HepG2 (cell line): ENCODE measurements at regions not wholly inside any gene's neighbourhood (a gene's known extent, or its start where the extent isn't known, plus 50 kb on each side); places are given as distances from the start of the nearest gene placed in this dataset.

Experiments
- ATAC-seq: fragments of 200-7000 bp; cut with Tn5 transposase; 3 replicates; pipeline ENCODE4 v1.9.1; 2020; ENCODE audit warnings: mild to moderate bottlenecking, moderate library complexity
- BruUV-seq: library from RNA; stranded (reverse); fragments of 400-500 nt; replicated peaks from 2 replicates; lab custom pipeline; 2021; lab: Mats Ljungman, UMichigan
- CTCF ChIA-PET: fragments of 300-600 bp; formaldehyde crosslinking; extraction: SDS; loops from one replicate; lab custom pipeline; 2021; ENCODE audit warnings: low total read pairs, inconsistent platforms, low intra/inter-chr PET ratio; lab: Yijun Ruan, JAX
- POLR2A ChIA-PET: fragments of 350-600 bp; sonication (Branson Sonifier 250); formaldehyde crosslinking; loops from one replicate; lab custom pipeline; 2020; ENCODE audit warnings: antibody characterized with exemption, inconsistent platforms; lab: Yijun Ruan, JAX
- DNase-seq: peaks from one replicate; pipeline ENCODE4 v3.0.0-alpha.2; 2015; ENCODE audit warnings: low spot score
- FAIRE-seq: peaks from 3 replicates; lab custom pipeline; 2011; peaks lifted over from hg19 to GRCh38; lab: Jason Lieb, UNC
- H2AFZ ChIP-seq: one replicate; pipeline ENCODE4 v1.6.1; 2011; ENCODE audit warnings: low read length, inconsistent platforms
- H3K27ac ChIP-seq: fragments of 300-600 bp; 3 replicates; pipeline ENCODE4 v1.8.0; 2011; ENCODE audit warnings: mixed run types, mild to moderate bottlenecking, mixed read lengths, low read length, inconsistent platforms; ENCODE audit not compliant: insufficient read depth; ENCODE audit errors: extremely low read length
- H3K27me3 ChIP-seq, 2 experiments: fragments of 200-600 bp in 1 of 2; 2 replicates in 1 of 2; 3 replicates in 1 of 2; pipeline versions ENCODE4 v1.6.0 to v1.8.0; 2011; ENCODE audit warnings: low read length in 2 of 2, mild to moderate bottlenecking in 2 of 2, moderate library complexity in 2 of 2, inconsistent platforms in 1 of 2; ENCODE audit not compliant: insufficient read depth in 2 of 2, control insufficient read depth in 1 of 2
- H3K36me3 ChIP-seq, 2 experiments: fragments of 200-600 bp in 1 of 2; replicated peaks in 1 of 2; 2 replicates in 1 of 2; 3 replicates in 1 of 2; pipeline versions ENCODE4 v1.5.1 to v1.8.0; 2011; ENCODE audit warnings: low read length in 2 of 2, inconsistent platforms in 1 of 2; ENCODE audit not compliant: insufficient read depth in 2 of 2, control insufficient read depth in 1 of 2
- H3K4me1 ChIP-seq: 2 replicates; pipeline ENCODE4 v1.5.1; 2012; ENCODE audit warnings: low read length, inconsistent platforms; ENCODE audit not compliant: insufficient read depth
- H3K4me2 ChIP-seq: 2 replicates; pipeline ENCODE4 v1.6.0; 2011; ENCODE audit warnings: low read depth, low read length, inconsistent platforms
- H3K4me3 ChIP-seq, 3 experiments: fragments of 200-600 bp in 1 of 3; sonication (generic), shearing (Covaris generic) in 1 of 3; replicated peaks in 1 of 3; 2 replicates each; pipeline ENCODE4 v1.5.1; 2011 to 2016; ENCODE audit warnings: low read length in 3 of 3, inconsistent platforms in 2 of 3, low read depth in 2 of 3, mild to moderate bottlenecking in 2 of 3, control low read depth in 1 of 3, mixed read lengths in 1 of 3; ENCODE audit not compliant: insufficient read depth in 1 of 3
- H3K79me2 ChIP-seq: one replicate; pipeline ENCODE4 v1.6.1; 2011; ENCODE audit warnings: low read length, inconsistent platforms; ENCODE audit not compliant: insufficient read depth
- H3K9ac ChIP-seq: 2 replicates; pipeline ENCODE4 v1.6.0; 2011; ENCODE audit warnings: mild to moderate bottlenecking, low read depth, low read length, inconsistent platforms; ENCODE audit not compliant: insufficient read depth
- H3K9me3 ChIP-seq: 2 replicates; pipeline ENCODE4 v1.5.1; 2012; ENCODE audit warnings: mild to moderate bottlenecking, low read length
- H4K20me1 ChIP-seq: 2 replicates; pipeline ENCODE4 v1.6.0; 2011; ENCODE audit warnings: inconsistent platforms, mild to moderate bottlenecking, low read length, moderate library complexity; ENCODE audit not compliant: insufficient read depth
- NCOR1 ChIP-seq: fragments of 200-600 bp; sonication (generic); IDR thresholded peaks from 2 replicates; pipeline ENCODE4 v1.7.0; 2017; ENCODE audit warnings: antibody characterized with exemption, low read length, borderline replicate concordance
- RAD21 ChIP-seq: fragments of 450-650 bp; formaldehyde crosslinking; IDR thresholded peaks from 2 replicates; pipeline ENCODE4 v1.5.0; 2020; ENCODE audit warnings: mild to moderate bottlenecking
- SMARCC2 ChIP-seq: fragments of 450-650 bp; IDR thresholded peaks from 2 replicates; pipeline ENCODE4 v1.6.1; 2017; ENCODE audit warnings: antibody characterized with exemption, mild to moderate bottlenecking
- SRSF4 ChIP-seq: fragments of 200-400 bp; formaldehyde crosslinking; IDR thresholded peaks from one replicate; pipeline ENCODE4 v1.6.1; 2018; ENCODE audit warnings: mild to moderate bottlenecking, low read depth, low read length, moderate library complexity; ENCODE audit not compliant: poor library complexity, severe bottlenecking
- TMF1 ChIP-seq: sonication (generic); formaldehyde crosslinking; IDR thresholded peaks from 2 replicates; pipeline ENCODE4 v1.8.1; 2022; ENCODE audit warnings: low read depth, missing genetic modification reagents
- ZNF329 ChIP-seq: sonication (generic); formaldehyde crosslinking; IDR thresholded peaks from 2 replicates; pipeline ENCODE4 v1.9.0; 2021; ENCODE audit warnings: low read depth, mild to moderate bottlenecking, missing genetic modification reagents
- ZNF382 ChIP-seq: sonication (generic); formaldehyde crosslinking; IDR thresholded peaks from 2 replicates; pipeline ENCODE4 v1.5.0; 2020; ENCODE audit warnings: missing genetic modification reagents, mild to moderate bottlenecking, borderline replicate concordance
- WGBS: methylation state at CpG from one replicate; pipeline ENCODE4 v1.1.6; 2017; ENCODE audit warnings: low lambda C conversion rate; 5-methylcytosine and 5-hydroxymethylcytosine counted together
- in situ Hi-C: cut with HindIII; loops from 2 replicates; pipeline ENCODE4 v1.10.0; 2017; ENCODE audit warnings: low pct_unique_long_range_greater_than_20kb; ENCODE audit not compliant: extremely low pct_ligation_motif_present
- intact Hi-C: fragments of 100-400 bp; cut with micrococcal nuclease; formaldehyde crosslinking; loops from one replicate; pipeline ENCODE4 v1.10.0; 2022; ENCODE audit not compliant: unreplicated experiment
- TF ChIP-seq, protein P1 (sequence below): fragments of 450-650 bp; IDR thresholded peaks from 2 replicates; pipeline ENCODE4 v1.6.1; 2016
- TF ChIP-seq, protein P2 (sequence below): sonication (generic); formaldehyde crosslinking; IDR thresholded peaks from 2 replicates; pipeline ENCODE4 v1.9.0; 2022; ENCODE audit warnings: low read depth, missing genetic modification reagents
- TF ChIP-seq, protein P3 (sequence below): sonication (generic); formaldehyde crosslinking; IDR thresholded peaks from 2 replicates; pipeline ENCODE4 v1.8.0; 2022; ENCODE audit warnings: missing genetic modification reagents, low read depth, mild to moderate bottlenecking, borderline replicate concordance

DNA sequence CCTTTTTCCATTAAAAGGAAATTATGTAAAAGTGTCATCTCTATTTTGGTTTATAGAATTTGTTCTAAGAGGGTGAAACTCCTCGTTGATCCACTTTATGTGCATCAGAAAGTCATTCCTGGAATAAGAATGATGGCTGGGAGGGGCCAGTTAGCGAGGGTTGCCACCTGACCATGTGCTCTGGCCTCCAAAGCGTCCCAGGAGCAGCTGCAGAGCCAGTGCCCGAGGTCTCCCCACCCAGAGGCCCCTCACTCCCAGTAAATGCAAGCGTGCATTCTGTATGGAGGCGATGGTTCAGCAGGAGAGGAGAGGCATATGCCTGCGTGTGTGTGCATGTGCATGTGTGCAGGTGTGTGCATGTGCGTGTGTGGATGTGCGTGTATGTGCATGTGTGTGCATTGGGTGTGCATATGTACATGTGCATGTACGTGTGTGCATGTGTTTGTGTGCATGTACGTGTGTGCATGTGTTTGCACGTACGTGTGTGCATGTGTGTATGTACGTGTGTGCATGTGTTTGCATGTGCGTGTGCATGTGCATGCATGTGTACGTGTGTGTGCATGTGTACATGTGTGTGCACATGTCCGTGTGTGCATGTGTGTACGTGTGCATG, 345.8 kb downstream of the TEX29 start:
- ATAC-seq (no peak), DNase-seq (no peak), FAIRE-seq (no peak)
- Histone ChIP-seq H4K20me1 (no peaks in the 10 kb centered on the region), H3K79me2 (no peaks in the 10 kb centered on the region), H3K9me3 (no peaks in the 10 kb centered on the region), H3K4me1 (no peaks in the 10 kb centered on the region), H3K27me3 (peaks cover 1 to 8% of the 10 kb centered on the region in 2 experiments; a peak in 4 of 5 replicates), H3K27ac (no peak overlapping the region), H3K4me3 (no peak overlapping the region), H2AFZ (no peak overlapping the region), H3K9ac (no peak overlapping the region), H3K36me3 (no peaks in the 10 kb centered on the region), H3K4me2 (no peak overlapping the region)
- intact Hi-C loops: no loop called here
- in situ Hi-C loops: no loop called here
- POLR2A ChIA-PET: no interaction called here
- WGBS: 36% methylated on average over 18 of the region's 18 CpGs
- CTCF ChIA-PET: no interaction called here
- TF ChIP-seq, protein P1, sequence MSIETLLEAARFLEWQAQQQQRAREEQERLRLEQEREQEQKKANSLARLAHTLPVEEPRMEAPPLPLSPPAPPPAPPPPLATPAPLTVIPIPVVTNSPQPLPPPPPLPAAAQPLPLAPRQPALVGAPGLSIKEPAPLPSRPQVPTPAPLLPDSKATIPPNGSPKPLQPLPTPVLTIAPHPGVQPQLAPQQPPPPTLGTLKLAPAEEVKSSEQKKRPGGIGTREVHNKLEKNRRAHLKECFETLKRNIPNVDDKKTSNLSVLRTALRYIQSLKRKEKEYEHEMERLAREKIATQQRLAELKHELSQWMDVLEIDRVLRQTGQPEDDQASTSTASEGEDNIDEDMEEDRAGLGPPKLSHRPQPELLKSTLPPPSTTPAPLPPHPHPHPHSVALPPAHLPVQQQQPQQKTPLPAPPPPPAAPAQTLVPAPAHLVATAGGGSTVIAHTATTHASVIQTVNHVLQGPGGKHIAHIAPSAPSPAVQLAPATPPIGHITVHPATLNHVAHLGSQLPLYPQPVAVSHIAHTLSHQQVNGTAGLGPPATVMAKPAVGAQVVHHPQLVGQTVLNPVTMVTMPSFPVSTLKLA: peak; percentile 99
- TF ChIP-seq RAD21 (CRISPR knock-in tag): no peak
- no TSS peak for BruUV-seq

DNA sequence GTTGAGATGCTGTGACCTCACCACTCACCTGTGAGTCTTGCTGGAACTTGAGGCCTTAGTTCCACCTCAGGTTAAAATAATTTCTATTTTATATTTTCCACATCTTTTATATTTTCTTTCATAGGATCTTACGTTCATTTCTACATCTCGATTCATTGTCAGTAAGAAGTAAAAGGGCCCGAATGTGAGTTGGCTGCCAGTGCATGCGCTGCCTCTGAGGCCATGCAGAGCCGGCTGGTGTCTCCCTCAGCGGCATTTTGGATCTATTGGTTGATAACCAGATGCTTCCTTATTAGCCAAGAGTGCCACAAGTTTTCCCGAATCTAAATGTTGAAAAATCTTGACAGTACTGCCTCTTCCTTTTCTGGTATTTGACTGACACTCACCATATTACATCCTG, 347.3 kb downstream of the TEX29 start:
- FAIRE-seq: no peak

More for the DNA sequence above, 347.3 kb downstream of the TEX29 start:
- no TSS peak for BruUV-seq
- in situ Hi-C loops: no loop called here
- Histone ChIP-seq H3K4me1 (no peaks in the 10 kb centered on the region), H3K27me3 (peaks cover 1 to 4% of the 10 kb centered on the region in 2 experiments; a peak in 3 of 5 replicates), H3K4me2 (no peak overlapping the region), H3K9ac (no peak overlapping the region), H3K9me3 (no peaks in the 10 kb centered on the region), H3K4me3 (no peak overlapping the region), H2AFZ (no peak overlapping the region), H3K27ac (no peak overlapping the region), H3K79me2 (no peaks in the 10 kb centered on the region), H3K36me3 (no peaks in the 10 kb centered on the region), H4K20me1 (no peaks in the 10 kb centered on the region)
- CTCF ChIA-PET: no interaction called here
- intact Hi-C loops: no loop called here
- ATAC-seq (no peak), DNase-seq (no peak)
- TF ChIP-seq ZNF329 (CRISPR knock-in tag) (no peak), TMF1 (CRISPR knock-in tag) (no peak), NCOR1 (no peak), SMARCC2 (no peak), SRSF4 (no peak), ZNF382 (CRISPR knock-in tag) (no peak)
- TF ChIP-seq, protein P2, sequence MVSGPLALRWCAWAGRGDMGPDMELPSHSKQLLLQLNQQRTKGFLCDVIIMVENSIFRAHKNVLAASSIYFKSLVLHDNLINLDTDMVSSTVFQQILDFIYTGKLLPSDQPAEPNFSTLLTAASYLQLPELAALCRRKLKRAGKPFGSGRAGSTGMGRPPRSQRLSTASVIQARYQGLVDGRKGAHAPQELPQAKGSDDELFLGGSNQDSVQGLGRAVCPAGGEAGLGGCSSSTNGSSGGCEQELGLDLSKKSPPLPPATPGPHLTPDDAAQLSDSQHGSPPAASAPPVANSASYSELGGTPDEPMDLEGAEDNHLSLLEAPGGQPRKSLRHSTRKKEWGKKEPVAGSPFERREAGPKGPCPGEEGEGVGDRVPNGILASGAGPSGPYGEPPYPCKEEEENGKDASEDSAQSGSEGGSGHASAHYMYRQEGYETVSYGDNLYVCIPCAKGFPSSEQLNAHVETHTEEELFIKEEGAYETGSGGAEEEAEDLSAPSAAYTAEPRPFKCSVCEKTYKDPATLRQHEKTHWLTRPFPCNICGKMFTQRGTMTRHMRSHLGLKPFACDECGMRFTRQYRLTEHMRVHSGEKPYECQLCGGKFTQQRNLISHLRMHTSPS (CRISPR knock-in tag): no peak
- TF ChIP-seq, protein P3, sequence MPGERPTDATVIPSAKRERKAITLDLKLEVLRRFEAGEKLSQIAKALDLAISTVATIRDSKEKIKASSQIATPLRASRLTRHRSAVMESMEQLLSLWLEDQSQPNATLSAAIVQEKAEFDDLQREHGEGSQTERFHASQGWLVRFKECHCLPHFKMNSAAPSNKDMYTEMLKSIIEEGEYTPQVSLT (CRISPR knock-in tag): no peak
- POLR2A ChIA-PET: no interaction called here
- WGBS: 41% methylated on average over 7 of the region's 7 CpGs
